ENCODE measurements at regions not wholly inside any gene's neighbourhood (a gene's known extent, or its start where the extent isn't known, plus 50 kb on each side); places are given as distances from the start of the nearest gene placed in this dataset.

DNA sequence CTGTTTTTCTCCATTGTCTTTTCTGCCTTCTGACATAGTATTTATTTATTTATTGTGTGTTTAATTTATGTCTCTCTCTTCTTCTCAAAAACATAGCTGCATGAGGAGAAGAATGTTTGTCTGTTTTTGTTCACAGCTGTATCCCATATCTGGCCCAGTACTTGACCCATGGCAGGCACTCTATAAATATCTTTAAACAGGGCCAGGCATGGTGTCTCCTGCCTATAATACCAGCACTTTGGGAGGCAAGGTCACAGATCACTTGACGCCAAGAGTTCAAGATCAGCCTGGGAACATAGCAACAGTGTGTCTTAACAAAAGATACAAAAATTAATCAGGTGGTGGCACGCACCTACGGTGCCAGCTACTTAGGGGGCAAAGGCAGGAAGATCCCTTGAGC, 361.3 kb upstream of the KLHL29 start:
- Histone ChIP-seq H3K9ac (ENCODE audit: insufficient read depth, low read depth, low read length) (no peak overlapping the region), H2AFZ (ENCODE audit: low read length) (no peak overlapping the region), H3K4me1 (ENCODE audit: insufficient read depth, low read length) (peaks cover 12% of the 10 kb centered on the region), H3K27me3 (ENCODE audit: control insufficient read depth in 1 of 2, insufficient read depth in 2 of 2, low read length in 2 of 2) (no peaks in the 10 kb centered on the region), H3K79me2 (ENCODE audit: insufficient read depth, low read length) (no peaks in the 10 kb centered on the region), H4K20me1 (ENCODE audit: insufficient read depth, low read length) (no peaks in the 10 kb centered on the region), H3K36me3 (replicated peaks in 1 of 2; ENCODE audit: control insufficient read depth in 1 of 2, insufficient read depth in 2 of 2, low read length in 2 of 2) (no peaks in the 10 kb centered on the region), H3K4me3 (replicated peaks in 1 of 3; ENCODE audit: insufficient read depth in 1 of 3, low read depth in 2 of 3, low read length in 3 of 3) (no peak overlapping the region), H3K4me2 (ENCODE audit: low read depth, low read length) (no peak overlapping the region), H3K9me3 (ENCODE audit: low read length) (no peaks in the 10 kb centered on the region), H3K27ac (ENCODE audit: extremely low read length, insufficient read depth, low read length) (no peak overlapping the region)
- FAIRE-seq (no peak), DNase-seq (ENCODE audit: low spot score) (no peak), ATAC-seq (no peak)
- no TSS peak for BruUV-seq (replicated peaks)
- intact Hi-C loops (cut with micrococcal nuclease; ENCODE audit: unreplicated experiment), result no loop called here
- POLR2A ChIA-PET, result no interaction called here
- CTCF ChIA-PET (ENCODE audit: low intra/inter-chr PET ratio, low total read pairs), result no interaction called here
- WGBS (ENCODE audit: low lambda C conversion rate), result 30% methylated on average over 3 of the region's 3 CpGs
- in situ Hi-C loops (cut with HindIII; ENCODE audit: extremely low pct_ligation_motif_present, low pct_unique_long_range_greater_than_20kb), result no loop called here
- TF ChIP-seq EEA1 (CRISPR knock-in tag; IDR thresholded peaks at IDR 0.05; ENCODE audit: borderline replicate concordance) (no peak), CAMTA2 (CRISPR knock-in tag; IDR thresholded peaks at IDR 0.05; ENCODE audit: borderline replicate concordance) (no peak), ZNF335 (CRISPR knock-in tag; IDR thresholded peaks at IDR 0.05) (no peak), CBX2 (IDR thresholded peaks at IDR 0.05; ENCODE audit: low read depth, low read length) (no peak), CBX2 (CRISPR knock-in tag; IDR thresholded peaks at IDR 0.05; ENCODE audit: low read depth) (no peak), ZNF790 (CRISPR knock-in tag; IDR thresholded peaks at IDR 0.05; ENCODE audit: borderline replicate concordance) (no peak), SP140L (CRISPR knock-in tag; IDR thresholded peaks at IDR 0.05; ENCODE audit: borderline replicate concordance) (no peak), ZNF430 (CRISPR knock-in tag; IDR thresholded peaks at IDR 0.05) (no peak), ZNF775 (CRISPR knock-in tag; IDR thresholded peaks at IDR 0.05; ENCODE audit: borderline replicate concordance) (no peak)
- TF ChIP-seq, protein P1, sequence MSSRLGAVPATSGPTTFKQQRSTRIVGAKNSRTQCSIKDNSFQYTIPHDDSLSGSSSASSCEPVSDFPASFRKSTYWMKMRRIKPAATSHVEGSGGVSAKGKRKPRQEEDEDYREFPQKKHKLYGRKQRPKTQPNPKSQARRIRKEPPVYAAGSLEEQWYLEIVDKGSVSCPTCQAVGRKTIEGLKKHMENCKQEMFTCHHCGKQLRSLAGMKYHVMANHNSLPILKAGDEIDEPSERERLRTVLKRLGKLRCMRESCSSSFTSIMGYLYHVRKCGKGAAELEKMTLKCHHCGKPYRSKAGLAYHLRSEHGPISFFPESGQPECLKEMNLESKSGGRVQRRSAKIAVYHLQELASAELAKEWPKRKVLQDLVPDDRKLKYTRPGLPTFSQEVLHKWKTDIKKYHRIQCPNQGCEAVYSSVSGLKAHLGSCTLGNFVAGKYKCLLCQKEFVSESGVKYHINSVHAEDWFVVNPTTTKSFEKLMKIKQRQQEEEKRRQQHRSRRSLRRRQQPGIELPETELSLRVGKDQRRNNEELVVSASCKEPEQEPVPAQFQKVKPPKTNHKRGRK (CRISPR knock-in tag; IDR thresholded peaks at IDR 0.05), result no peak
- TF ChIP-seq, protein P2, sequence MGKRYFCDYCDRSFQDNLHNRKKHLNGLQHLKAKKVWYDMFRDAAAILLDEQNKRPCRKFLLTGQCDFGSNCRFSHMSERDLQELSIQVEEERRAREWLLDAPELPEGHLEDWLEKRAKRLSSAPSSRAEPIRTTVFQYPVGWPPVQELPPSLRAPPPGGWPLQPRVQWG (CRISPR knock-in tag; IDR thresholded peaks at IDR 0.05; ENCODE audit: borderline replicate concordance, low read depth), result no peak
- TF ChIP-seq, protein P3, sequence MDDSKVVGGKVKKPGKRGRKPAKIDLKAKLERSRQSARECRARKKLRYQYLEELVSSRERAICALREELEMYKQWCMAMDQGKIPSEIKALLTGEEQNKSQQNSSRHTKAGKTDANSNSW (CRISPR knock-in tag; IDR thresholded peaks at IDR 0.05; ENCODE audit: borderline replicate concordance), result no peak

All from HepG2 (cell line).